H1 (cell line): ENCODE measurements at regions not wholly inside any gene's neighbourhood (a gene's known extent, or its start where the extent isn't known, plus 50 kb on each side); places are given as distances from the start of the nearest gene placed in this dataset.

ENCODE experiments used
- ATF3 ChIP-seq: IDR thresholded peaks from 2 replicates; pipeline ENCODE4 v1.6.1; 2011; ENCODE audit warnings: low read depth, mild to moderate bottlenecking, low read length; ENCODE audit not compliant: insufficient read depth

GRCh38 chr11:56885177-56885576 lies 103.5 kb upstream of the OR5AK2 start (continued):
- no peak for TF ChIP-seq ATF3
- TF ChIP-seq, all 59 proteins: peak for 0
